Uterus (tissue), 3 donors: ENCODE measurements at regions not wholly inside any gene's neighbourhood (a gene's known extent, or its start where the extent isn't known, plus 50 kb on each side); places are given as distances from the start of the nearest gene placed in this dataset.

Experiments used
- DNase-seq, 2 donors: peaks; one replicate each; pipeline ENCODE4 v3.0.0-alpha.2; 2019 to 2020
- H3K27ac ChIP-seq, 2 donors: fragments of 200-600 bp; sonication (generic); 1 replicate in 1 of 2; 2 replicates in 1 of 2; pipeline ENCODE4 v1.5.1; 2016 to 2018
- H3K27me3 ChIP-seq, 2 donors: fragments of 200-600 bp; sonication (generic); one replicate each; pipeline ENCODE4 v1.5.1; 2018 to 2019; ENCODE audit warnings: control low read depth in 1 of 2
- H3K36me3 ChIP-seq, 2 donors: fragments of 200-600 bp; sonication (generic); one replicate each; pipeline ENCODE4 v1.5.1; 2019; ENCODE audit warnings: control low read depth in 1 of 2
- H3K4me1 ChIP-seq, 2 donors: fragments of 200-600 bp; sonication (generic); one replicate each; pipeline ENCODE4 v1.5.1; 2018 to 2019; ENCODE audit warnings: control low read depth in 1 of 2
- H3K4me3 ChIP-seq, 2 donors: fragments of 200-600 bp; sonication (generic); 1 replicate in 1 of 2; 2 replicates in 1 of 2; pipeline ENCODE4 v1.5.1; 2018 to 2019; ENCODE audit warnings: mild to moderate bottlenecking in 1 of 2
- H3K9me3 ChIP-seq, 2 donors: fragments of 200-600 bp; sonication (generic); one replicate each; pipeline ENCODE4 v1.5.1; 2019; ENCODE audit warnings: control low read depth in 1 of 2
- CTCF ChIP-seq, 4 experiments: fragments of 200-600 bp in 2 of 4; fragments of 450-650 bp in 2 of 4; sonication (generic) in 2 of 4; IDR thresholded peaks; one replicate each; pipeline ENCODE4 v1.5.1; 2016 to 2019; ENCODE audit warnings: antibody characterized with exemption in 4 of 4, mild to moderate bottlenecking in 2 of 4, moderate library complexity in 1 of 4
- POLR2A ChIP-seq, 2 donors: fragments of 450-650 bp; IDR thresholded peaks; one replicate each; pipeline ENCODE4 v1.6.1; 2016; ENCODE audit warnings: antibody characterized with exemption in 2 of 2, mild to moderate bottlenecking in 1 of 2, moderate library complexity in 1 of 2
- intact Hi-C: fragments of 100-400 bp; cut with DNase I; formaldehyde crosslinking; loops from one replicate; pipeline ENCODE4 v1.15.1; 2023; ENCODE audit warnings: low total_unique reads
- donor health status: DM: yes; HTN: yes; CAD: no.

GRCh38 chr4:30443289-30443688 is 276.9 kb upstream of the PCDH7 start:
- H3K9me3 ChIP-seq, result no peaks in the 10 kb centered on the region
- H3K4me3 ChIP-seq, result no peak overlapping the region
- no peak for TF ChIP-seq POLR2A (IDR thresholded peaks at IDR 0.05)
- TF ChIP-seq CTCF (IDR thresholded peaks at IDR 0.05), result no peak
- H3K36me3 ChIP-seq, result no peaks in the 10 kb centered on the region
- H3K27me3 ChIP-seq, result no peaks in the 10 kb centered on the region
- intact Hi-C loops, result no loop called here
- no peak for DNase-seq
- H3K27ac ChIP-seq, result no peak overlapping the region
- no peaks in the 10 kb centered on the region for H3K4me1 ChIP-seq

DNA sequence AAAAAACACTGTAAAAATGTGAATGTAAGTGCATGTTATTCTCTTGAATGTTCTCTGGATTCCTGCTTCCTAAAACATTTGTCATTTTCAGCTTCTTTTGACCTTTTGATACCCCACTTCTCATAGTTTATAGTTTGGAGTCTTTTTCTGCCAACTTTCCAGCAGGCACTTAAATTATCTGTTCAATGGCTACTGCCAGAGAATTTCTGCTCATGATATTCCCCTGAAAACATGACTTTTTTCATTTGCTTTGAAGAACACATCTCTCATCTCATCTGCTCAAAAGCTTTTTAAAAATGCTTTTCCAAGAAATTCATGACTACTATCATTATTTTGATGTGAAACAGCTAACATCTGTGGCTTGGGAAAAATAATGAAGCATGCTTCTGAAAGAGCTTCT is 269.7 kb upstream of the PCDH7 start:
- DNase-seq, result no peak
- no peaks in the 10 kb centered on the region for H3K36me3 ChIP-seq
- no peaks in the 10 kb centered on the region for H3K4me1 ChIP-seq
- TF ChIP-seq POLR2A (IDR thresholded peaks at IDR 0.05) (no peak), CTCF (IDR thresholded peaks at IDR 0.05) (no peak)
- intact Hi-C loops, result no loop called here
- no peak overlapping the region for H3K27ac ChIP-seq
- H3K4me3 ChIP-seq, result no peak overlapping the region
- H3K27me3 ChIP-seq, result no peaks in the 10 kb centered on the region
- H3K9me3 ChIP-seq, result no peaks in the 10 kb centered on the region

DNA sequence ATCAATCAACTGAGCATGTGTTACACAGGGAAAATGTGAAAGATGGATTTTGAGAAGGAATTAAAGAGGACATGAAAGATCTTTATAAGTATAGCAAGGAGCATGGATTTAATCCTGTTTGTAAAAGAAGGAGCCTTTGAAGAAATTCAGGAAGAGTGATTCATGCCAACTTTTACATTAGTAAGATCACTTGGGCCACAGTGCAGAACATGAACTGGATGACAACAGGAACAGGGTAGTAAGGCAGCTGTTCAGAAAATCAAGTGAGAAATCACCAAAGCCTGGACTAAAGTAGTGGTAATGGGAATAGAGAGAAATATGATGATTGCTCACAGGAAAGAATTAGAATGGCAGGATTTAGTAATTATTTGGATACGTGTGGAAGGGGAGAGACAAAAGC is 265.7 kb upstream of the PCDH7 start:
- no peaks in the 10 kb centered on the region for H3K36me3 ChIP-seq
- H3K9me3 ChIP-seq, result no peaks in the 10 kb centered on the region
- H3K27me3 ChIP-seq, result no peaks in the 10 kb centered on the region
- no peak for DNase-seq
- no peak overlapping the region for H3K4me3 ChIP-seq
- H3K27ac ChIP-seq, result no peak overlapping the region
- no peaks in the 10 kb centered on the region for H3K4me1 ChIP-seq
- intact Hi-C loops, result no loop called here
- TF ChIP-seq CTCF (IDR thresholded peaks at IDR 0.05) (no peak), POLR2A (IDR thresholded peaks at IDR 0.05) (no peak)

DNA sequence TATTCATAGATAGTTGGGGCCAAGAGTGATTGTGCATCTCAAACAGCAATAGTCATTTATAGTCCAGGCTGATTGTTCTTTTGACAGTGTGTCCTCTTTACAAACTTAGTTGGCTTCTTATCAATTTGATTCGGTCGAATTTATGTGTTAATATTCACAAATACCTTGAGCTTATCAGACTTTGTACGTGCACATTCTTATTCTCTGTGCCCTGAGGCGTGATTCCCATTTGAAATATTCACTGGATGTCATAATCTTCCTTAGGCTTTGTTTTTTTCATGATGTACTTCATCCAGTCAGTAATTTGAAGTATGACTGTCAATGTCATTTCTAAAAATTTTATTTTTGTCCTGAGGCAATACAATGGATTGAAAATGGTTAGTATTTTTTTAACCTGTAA is 263.5 kb upstream of the PCDH7 start:
- DNase-seq, result no peak
- Histone ChIP-seq H3K4me1 (no peaks in the 10 kb centered on the region), H3K4me3 (no peak overlapping the region), H3K27ac (no peak overlapping the region), H3K36me3 (no peaks in the 10 kb centered on the region), H3K27me3 (no peaks in the 10 kb centered on the region), H3K9me3 (no peaks in the 10 kb centered on the region)
- TF ChIP-seq CTCF (IDR thresholded peaks at IDR 0.05) (no peak), POLR2A (IDR thresholded peaks at IDR 0.05) (no peak)
- intact Hi-C loops, result no loop called here

- H3K9me3 ChIP-seq, result no peaks in the 10 kb centered on the region
- intact Hi-C loops, result no loop called here
- DNase-seq, result no peak
- H3K36me3 ChIP-seq, result no peaks in the 10 kb centered on the region
- H3K27me3 ChIP-seq, result no peaks in the 10 kb centered on the region
- no peaks in the 10 kb centered on the region for H3K4me1 ChIP-seq
- no peak overlapping the region for H3K4me3 ChIP-seq
- H3K27ac ChIP-seq, result no peak overlapping the region
- TF ChIP-seq POLR2A (IDR thresholded peaks at IDR 0.05) (no peak), CTCF (IDR thresholded peaks at IDR 0.05) (no peak)
These were observed 259.4 kb upstream of the PCDH7 start for GRCh38 chr4:30460818-30461217.
